ENCODE measurements at regions not wholly inside any gene's neighbourhood (a gene's known extent, or its start where the extent isn't known, plus 50 kb on each side); places are given as distances from the start of the nearest gene placed in this dataset.

DNA sequence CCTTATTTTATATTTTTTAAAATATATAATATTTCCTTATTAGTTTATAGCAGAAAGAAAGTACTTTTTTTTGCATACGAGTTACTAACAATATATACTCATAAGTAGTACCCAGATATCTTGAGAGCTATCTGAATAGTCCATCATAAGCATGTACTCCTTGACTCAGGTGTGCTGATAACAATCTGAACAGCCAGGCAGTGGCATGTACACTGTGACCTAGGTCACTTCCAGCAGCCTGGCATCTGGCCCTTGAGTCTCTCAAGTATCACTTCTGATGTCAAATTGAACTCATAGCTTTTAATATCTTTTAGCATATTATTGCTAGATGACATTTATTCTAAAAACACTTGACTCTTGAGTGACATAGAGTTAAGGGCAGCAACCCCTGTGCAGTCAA is 1576.7 kb downstream of the SLITRK1 start:
- TF ChIP-seq, protein P1, sequence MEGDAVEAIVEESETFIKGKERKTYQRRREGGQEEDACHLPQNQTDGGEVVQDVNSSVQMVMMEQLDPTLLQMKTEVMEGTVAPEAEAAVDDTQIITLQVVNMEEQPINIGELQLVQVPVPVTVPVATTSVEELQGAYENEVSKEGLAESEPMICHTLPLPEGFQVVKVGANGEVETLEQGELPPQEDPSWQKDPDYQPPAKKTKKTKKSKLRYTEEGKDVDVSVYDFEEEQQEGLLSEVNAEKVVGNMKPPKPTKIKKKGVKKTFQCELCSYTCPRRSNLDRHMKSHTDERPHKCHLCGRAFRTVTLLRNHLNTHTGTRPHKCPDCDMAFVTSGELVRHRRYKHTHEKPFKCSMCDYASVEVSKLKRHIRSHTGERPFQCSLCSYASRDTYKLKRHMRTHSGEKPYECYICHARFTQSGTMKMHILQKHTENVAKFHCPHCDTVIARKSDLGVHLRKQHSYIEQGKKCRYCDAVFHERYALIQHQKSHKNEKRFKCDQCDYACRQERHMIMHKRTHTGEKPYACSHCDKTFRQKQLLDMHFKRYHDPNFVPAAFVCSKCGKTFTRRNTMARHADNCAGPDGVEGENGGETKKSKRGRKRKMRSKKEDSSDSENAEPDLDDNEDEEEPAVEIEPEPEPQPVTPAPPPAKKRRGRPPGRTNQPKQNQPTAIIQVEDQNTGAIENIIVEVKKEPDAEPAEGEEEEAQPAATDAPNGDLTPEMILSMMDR (IDR thresholded peaks at IDR 0.05) = no peak
- no peak for TF ChIP-seq POLR2A (IDR thresholded peaks at IDR 0.05)
